WTC11 (cell line): ENCODE measurements at regions not wholly inside any gene's neighbourhood (a gene's known extent, or its start where the extent isn't known, plus 50 kb on each side); places are given as distances from the start of the nearest gene placed in this dataset.

Experiments
- ATAC-seq: fragments of 200-7000 bp; cut with Tn5 transposase; 2 replicates; pipeline ENCODE4 v1.10.0; 2021; ENCODE audit warnings: mild to moderate bottlenecking, moderate library complexity
- CTCF ChIA-PET: fragments of 300-600 bp; sonication (Branson Sonifier 250); formaldehyde crosslinking; loops from one replicate; lab custom pipeline; 2021; ENCODE audit warnings: antibody characterized with exemption; lab: Charles Lee
- POLR2A ChIA-PET: fragments of 350-600 bp; sonication (Branson Sonifier 250); formaldehyde crosslinking; loops from one replicate; lab custom pipeline; 2021; ENCODE audit warnings: antibody characterized with exemption; lab: Charles Lee
- DNase-seq: peaks from one replicate; pipeline ENCODE4 v3.0.0; 2021; ENCODE audit warnings: low spot score
- H3K27ac Mint-ChIP-seq: 2 replicates; pipeline ENCODE4 v1.8.0; 2021; ENCODE audit warnings: mixed read lengths
- H3K27me3 Mint-ChIP-seq: 2 replicates; pipeline ENCODE4 v1.8.0; 2021; ENCODE audit warnings: low read depth, mild to moderate bottlenecking, moderate library complexity, mixed read lengths
- H3K36me3 Mint-ChIP-seq: 2 replicates; pipeline ENCODE4 v1.8.0; 2021; ENCODE audit warnings: mixed read lengths
- H3K4me1 Mint-ChIP-seq: 2 replicates; pipeline ENCODE4 v1.8.0; 2022; ENCODE audit warnings: mixed read lengths
- H3K4me3 Mint-ChIP-seq: 2 replicates; pipeline ENCODE4 v1.8.0; 2021; ENCODE audit warnings: mild to moderate bottlenecking, moderate library complexity, mixed read lengths
- H3K9me3 Mint-ChIP-seq: 2 replicates; pipeline ENCODE4 v1.8.0; 2021; ENCODE audit warnings: mixed read lengths
- CBFB ChIP-seq: sonication (generic); formaldehyde crosslinking; IDR thresholded peaks from 2 replicates; pipeline ENCODE4 v1.8.1; 2022; ENCODE audit warnings: mild to moderate bottlenecking, low read depth, missing genetic modification reagents
- E2F4 ChIP-seq: sonication (generic); formaldehyde crosslinking; IDR thresholded peaks from 2 replicates; pipeline ENCODE4 v1.8.1; 2022; ENCODE audit warnings: low read depth, mild to moderate bottlenecking, moderate library complexity, missing genetic modification reagents, borderline replicate concordance
- ELF4 ChIP-seq: sonication (generic); formaldehyde crosslinking; IDR thresholded peaks from 2 replicates; pipeline ENCODE4 v1.8.1; 2022; ENCODE audit warnings: low read depth, mild to moderate bottlenecking, moderate library complexity, missing genetic modification reagents
- ESRRA ChIP-seq: sonication (generic); formaldehyde crosslinking; IDR thresholded peaks from 2 replicates; pipeline ENCODE4 v1.8.1; 2022; ENCODE audit warnings: mild to moderate bottlenecking, missing genetic modification reagents, borderline replicate concordance
- FOXJ3 ChIP-seq: sonication (generic); formaldehyde crosslinking; IDR thresholded peaks from 2 replicates; pipeline ENCODE4 v1.9.0; 2021; ENCODE audit warnings: missing genetic modification reagents, mild to moderate bottlenecking, borderline replicate concordance
- GTF2I ChIP-seq: fragments of 250-450 bp; sonication (Bioruptor Pico); conservative IDR thresholded peaks from 2 replicates; pipeline ENCODE4 v1.4.0; 2021; ENCODE audit warnings: mild to moderate bottlenecking
- JAZF1 ChIP-seq: fragments of 250-450 bp; sonication (Bioruptor Pico); IDR thresholded peaks from 2 replicates; pipeline ENCODE4 v1.9.0; 2021; ENCODE audit warnings: moderate library complexity, mild to moderate bottlenecking, inconsistent platforms
- MLX ChIP-seq: sonication (generic); formaldehyde crosslinking; IDR thresholded peaks from 2 replicates; pipeline ENCODE4 v1.8.1; 2023; ENCODE audit warnings: mild to moderate bottlenecking, missing genetic modification reagents, moderate library complexity
- NFE2L1 ChIP-seq: sonication (generic); formaldehyde crosslinking; IDR thresholded peaks from 2 replicates; pipeline ENCODE4 v1.8.1; 2023; ENCODE audit warnings: missing genetic modification reagents
- NR2C2 ChIP-seq: sonication (generic); formaldehyde crosslinking; IDR thresholded peaks from 2 replicates; pipeline ENCODE4 v1.8.0; 2022; ENCODE audit warnings: mild to moderate bottlenecking, missing genetic modification reagents
- RELA ChIP-seq: sonication (generic); formaldehyde crosslinking; IDR thresholded peaks from 2 replicates; pipeline ENCODE4 v1.8.1; 2022; ENCODE audit warnings: missing genetic modification reagents, mild to moderate bottlenecking, borderline replicate concordance
- SMAD3 ChIP-seq: sonication (generic); formaldehyde crosslinking; IDR thresholded peaks from 2 replicates; pipeline ENCODE4 v1.8.0; 2022; ENCODE audit warnings: missing genetic modification reagents, mild to moderate bottlenecking, borderline replicate concordance
- ZNF317 ChIP-seq: sonication (generic); formaldehyde crosslinking; IDR thresholded peaks from 2 replicates; pipeline ENCODE4 v1.8.1; 2023; ENCODE audit warnings: low read depth, mild to moderate bottlenecking, moderate library complexity, missing genetic modification reagents, borderline replicate concordance
- ZNF532 ChIP-seq: fragments of 250-450 bp; sonication (Bioruptor Pico); IDR thresholded peaks from 2 replicates; pipeline ENCODE4 v1.9.0; 2021; ENCODE audit warnings: mild to moderate bottlenecking, borderline replicate concordance
- TF ChIP-seq, protein P1 (sequence below): fragments of 250-450 bp; sonication (Bioruptor Pico); conservative IDR thresholded peaks from 2 replicates; pipeline ENCODE4 v1.9.0; 2021; ENCODE audit warnings: mild to moderate bottlenecking
- TF ChIP-seq, protein P2 (sequence below): sonication (generic); formaldehyde crosslinking; IDR thresholded peaks from 2 replicates; pipeline ENCODE4 v1.8.1; 2023; ENCODE audit warnings: mild to moderate bottlenecking, moderate library complexity, missing genetic modification reagents
- TF ChIP-seq, protein P3 (sequence below): sonication (generic); formaldehyde crosslinking; IDR thresholded peaks from 2 replicates; pipeline ENCODE4 v1.8.0; 2023; ENCODE audit warnings: missing genetic modification reagents, mild to moderate bottlenecking, borderline replicate concordance
- TF ChIP-seq, protein P4 (sequence below): sonication (generic); formaldehyde crosslinking; IDR thresholded peaks from 2 replicates; pipeline ENCODE4 v1.8.0; 2023; ENCODE audit warnings: mild to moderate bottlenecking, missing genetic modification reagents

- TF ChIP-seq SMAD3 (CRISPR knock-in tag) (no peak), ELF4 (CRISPR knock-in tag) (no peak), RELA (CRISPR knock-in tag) (no peak), JAZF1 (CRISPR knock-in tag) (no peak), MLX (CRISPR knock-in tag) (no peak), ZNF532 (CRISPR knock-in tag) (no peak), CBFB (no peak)
- TF ChIP-seq, protein P1, sequence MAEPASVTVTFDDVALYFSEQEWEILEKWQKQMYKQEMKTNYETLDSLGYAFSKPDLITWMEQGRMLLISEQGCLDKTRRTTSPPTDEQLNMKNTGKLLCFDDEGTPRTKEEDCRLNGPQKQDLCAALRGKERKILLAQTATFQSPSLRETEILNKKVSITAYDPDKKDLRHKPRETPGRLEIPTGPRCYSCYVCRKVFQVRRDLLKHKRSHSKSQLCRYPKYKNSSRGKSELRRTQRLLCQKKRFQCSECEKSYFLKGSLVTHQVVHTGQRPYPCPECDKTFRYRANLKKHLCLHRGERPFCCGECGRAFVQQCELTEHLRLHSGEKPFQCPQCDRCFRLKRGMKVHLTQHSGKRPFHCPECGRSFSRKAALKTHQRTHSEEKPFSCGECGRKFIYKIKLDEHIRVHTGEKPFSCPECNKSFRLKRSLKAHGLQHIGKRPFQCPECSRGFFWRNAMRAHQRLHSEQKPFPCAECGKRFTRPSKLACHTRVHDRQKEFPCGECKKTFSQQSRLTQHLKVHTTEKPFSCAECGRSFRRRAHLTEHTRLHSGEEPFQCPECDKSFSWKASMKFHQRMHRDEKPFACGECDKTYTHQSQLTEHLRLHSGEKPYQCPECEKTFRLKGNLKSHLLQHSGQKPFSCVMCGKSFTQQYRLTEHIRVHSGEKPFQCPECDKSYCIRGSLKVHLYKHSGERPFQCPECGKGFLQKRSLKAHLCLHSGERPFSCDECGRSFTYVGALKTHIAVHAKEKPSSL (CRISPR knock-in tag) = no peak
- TF ChIP-seq, protein P2, sequence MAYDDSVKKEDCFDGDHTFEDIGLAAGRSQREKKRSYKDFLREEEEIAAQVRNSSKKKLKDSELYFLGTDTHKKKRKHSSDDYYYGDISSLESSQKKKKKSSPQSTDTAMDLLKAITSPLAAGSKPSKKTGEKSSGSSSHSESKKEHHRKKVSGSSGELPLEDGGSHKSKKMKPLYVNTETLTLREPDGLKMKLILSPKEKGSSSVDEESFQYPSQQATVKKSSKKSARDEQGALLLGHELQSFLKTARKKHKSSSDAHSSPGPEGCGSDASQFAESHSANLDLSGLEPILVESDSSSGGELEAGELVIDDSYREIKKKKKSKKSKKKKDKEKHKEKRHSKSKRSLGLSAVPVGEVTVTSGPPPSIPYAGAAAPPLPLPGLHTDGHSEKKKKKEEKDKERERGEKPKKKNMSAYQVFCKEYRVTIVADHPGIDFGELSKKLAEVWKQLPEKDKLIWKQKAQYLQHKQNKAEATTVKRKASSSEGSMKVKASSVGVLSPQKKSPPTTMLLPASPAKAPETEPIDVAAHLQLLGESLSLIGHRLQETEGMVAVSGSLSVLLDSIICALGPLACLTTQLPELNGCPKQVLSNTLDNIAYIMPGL = no peak
Observed at GRCh38 chr6:128768187-128768586, 114.8 kb upstream of the LAMA2 start (continued).

DNA sequence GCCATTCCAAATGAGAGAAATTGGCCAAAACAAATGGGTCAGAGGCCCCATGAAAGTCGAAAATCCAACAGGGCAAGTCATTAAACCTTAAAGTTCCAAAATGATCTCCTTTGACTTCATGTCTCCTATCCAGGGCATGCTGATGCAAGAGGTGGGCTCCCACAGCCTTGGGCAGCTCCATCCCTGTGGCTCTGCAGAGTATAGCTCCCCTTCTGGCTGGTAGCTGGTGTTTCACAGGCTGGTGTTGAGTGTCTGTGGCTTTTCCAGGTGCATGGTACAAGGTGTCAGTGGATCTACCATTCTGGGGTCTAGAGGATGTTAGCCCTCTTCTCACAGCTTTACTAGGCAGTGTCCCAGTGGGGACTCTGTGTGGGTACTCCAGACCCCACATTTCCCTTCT is 115.2 kb upstream of the LAMA2 start:
- no peak for TF ChIP-seq NFE2L1 (CRISPR knock-in tag)
- TF ChIP-seq, protein P3, sequence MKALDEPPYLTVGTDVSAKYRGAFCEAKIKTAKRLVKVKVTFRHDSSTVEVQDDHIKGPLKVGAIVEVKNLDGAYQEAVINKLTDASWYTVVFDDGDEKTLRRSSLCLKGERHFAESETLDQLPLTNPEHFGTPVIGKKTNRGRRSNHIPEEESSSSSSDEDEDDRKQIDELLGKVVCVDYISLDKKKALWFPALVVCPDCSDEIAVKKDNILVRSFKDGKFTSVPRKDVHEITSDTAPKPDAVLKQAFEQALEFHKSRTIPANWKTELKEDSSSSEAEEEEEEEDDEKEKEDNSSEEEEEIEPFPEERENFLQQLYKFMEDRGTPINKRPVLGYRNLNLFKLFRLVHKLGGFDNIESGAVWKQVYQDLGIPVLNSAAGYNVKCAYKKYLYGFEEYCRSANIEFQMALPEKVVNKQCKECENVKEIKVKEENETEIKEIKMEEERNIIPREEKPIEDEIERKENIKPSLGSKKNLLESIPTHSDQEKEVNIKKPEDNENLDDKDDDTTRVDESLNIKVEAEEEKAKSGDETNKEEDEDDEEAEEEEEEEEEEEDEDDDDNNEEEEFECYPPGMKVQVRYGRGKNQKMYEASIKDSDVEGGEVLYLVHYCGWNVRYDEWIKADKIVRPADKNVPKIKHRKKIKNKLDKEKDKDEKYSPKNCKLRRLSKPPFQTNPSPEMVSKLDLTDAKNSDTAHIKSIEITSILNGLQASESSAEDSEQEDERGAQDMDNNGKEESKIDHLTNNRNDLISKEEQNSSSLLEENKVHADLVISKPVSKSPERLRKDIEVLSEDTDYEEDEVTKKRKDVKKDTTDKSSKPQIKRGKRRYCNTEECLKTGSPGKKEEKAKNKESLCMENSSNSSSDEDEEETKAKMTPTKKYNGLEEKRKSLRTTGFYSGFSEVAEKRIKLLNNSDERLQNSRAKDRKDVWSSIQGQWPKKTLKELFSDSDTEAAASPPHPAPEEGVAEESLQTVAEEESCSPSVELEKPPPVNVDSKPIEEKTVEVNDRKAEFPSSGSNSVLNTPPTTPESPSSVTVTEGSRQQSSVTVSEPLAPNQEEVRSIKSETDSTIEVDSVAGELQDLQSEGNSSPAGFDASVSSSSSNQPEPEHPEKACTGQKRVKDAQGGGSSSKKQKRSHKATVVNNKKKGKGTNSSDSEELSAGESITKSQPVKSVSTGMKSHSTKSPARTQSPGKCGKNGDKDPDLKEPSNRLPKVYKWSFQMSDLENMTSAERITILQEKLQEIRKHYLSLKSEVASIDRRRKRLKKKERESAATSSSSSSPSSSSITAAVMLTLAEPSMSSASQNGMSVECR (CRISPR knock-in tag) = no peak
- no peak for TF ChIP-seq FOXJ3 (CRISPR knock-in tag)
- no peak for TF ChIP-seq JAZF1 (CRISPR knock-in tag)
- TF ChIP-seq, protein P4, sequence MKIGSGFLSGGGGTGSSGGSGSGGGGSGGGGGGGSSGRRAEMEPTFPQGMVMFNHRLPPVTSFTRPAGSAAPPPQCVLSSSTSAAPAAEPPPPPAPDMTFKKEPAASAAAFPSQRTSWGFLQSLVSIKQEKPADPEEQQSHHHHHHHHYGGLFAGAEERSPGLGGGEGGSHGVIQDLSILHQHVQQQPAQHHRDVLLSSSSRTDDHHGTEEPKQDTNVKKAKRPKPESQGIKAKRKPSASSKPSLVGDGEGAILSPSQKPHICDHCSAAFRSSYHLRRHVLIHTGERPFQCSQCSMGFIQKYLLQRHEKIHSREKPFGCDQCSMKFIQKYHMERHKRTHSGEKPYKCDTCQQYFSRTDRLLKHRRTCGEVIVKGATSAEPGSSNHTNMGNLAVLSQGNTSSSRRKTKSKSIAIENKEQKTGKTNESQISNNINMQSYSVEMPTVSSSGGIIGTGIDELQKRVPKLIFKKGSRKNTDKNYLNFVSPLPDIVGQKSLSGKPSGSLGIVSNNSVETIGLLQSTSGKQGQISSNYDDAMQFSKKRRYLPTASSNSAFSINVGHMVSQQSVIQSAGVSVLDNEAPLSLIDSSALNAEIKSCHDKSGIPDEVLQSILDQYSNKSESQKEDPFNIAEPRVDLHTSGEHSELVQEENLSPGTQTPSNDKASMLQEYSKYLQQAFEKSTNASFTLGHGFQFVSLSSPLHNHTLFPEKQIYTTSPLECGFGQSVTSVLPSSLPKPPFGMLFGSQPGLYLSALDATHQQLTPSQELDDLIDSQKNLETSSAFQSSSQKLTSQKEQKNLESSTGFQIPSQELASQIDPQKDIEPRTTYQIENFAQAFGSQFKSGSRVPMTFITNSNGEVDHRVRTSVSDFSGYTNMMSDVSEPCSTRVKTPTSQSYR (CRISPR knock-in tag) = no peak
- TF ChIP-seq CBFB = no peak
- no peak for TF ChIP-seq NR2C2 (CRISPR knock-in tag)
- no peak for TF ChIP-seq E2F4 (CRISPR knock-in tag)
- TF ChIP-seq GTF2I = no peak
- no peak for TF ChIP-seq ESRRA
- TF ChIP-seq ZNF317 (CRISPR knock-in tag) = no peak
- peaks cover 69% of the 10 kb centered on the region for H3K9me3 Mint-ChIP-seq
- H3K36me3 Mint-ChIP-seq = peaks cover 37% of the 10 kb centered on the region
- no peak overlapping the region for H3K27ac Mint-ChIP-seq
- CTCF ChIA-PET = no interaction called here
- H3K4me3 Mint-ChIP-seq = no peak overlapping the region
- no peak for ATAC-seq
- POLR2A ChIA-PET = no interaction called here
- DNase-seq = no peak
- H3K27me3 Mint-ChIP-seq = no peaks in the 10 kb centered on the region; the same call in 1 of the 2 replicates
- H3K4me1 Mint-ChIP-seq = peaks cover 18% of the 10 kb centered on the region
